HEK293 (cell line): ENCODE measurements at regions not wholly inside any gene's neighbourhood (a gene's known extent, or its start where the extent isn't known, plus 50 kb on each side); places are given as distances from the start of the nearest gene placed in this dataset.

Experiments used
- CTCF ChIA-PET: fragments of 350-600 bp; formaldehyde crosslinking; extraction: SDS; loops from one replicate; lab custom pipeline; 2021; ENCODE audit warnings: antibody characterized with exemption; lab: Yijun Ruan, JAX
- POLR2A ChIA-PET: fragments of 300-600 bp; formaldehyde crosslinking; extraction: SDS; loops from one replicate; lab custom pipeline; 2020; ENCODE audit warnings: antibody characterized with exemption, inconsistent platforms; lab: Yijun Ruan, JAX
- H3K27ac ChIP-seq: fragments of 200-500 bp; sonication (Bioruptor generic); 2 replicates; pipeline ENCODE4 v1.5.1; 2014; ENCODE audit warnings: low read depth, low read length, control low read depth, inconsistent platforms; ENCODE audit errors: extremely low read depth
- H3K36me3 ChIP-seq, 2 experiments: fragments of 200-500 bp in 1 of 2; sonication (Bioruptor generic) in 1 of 2; 1 replicate in 1 of 2; 2 replicates in 1 of 2; pipeline ENCODE4 v1.5.1; 2014 to 2017; ENCODE audit warnings: inconsistent platforms in 2 of 2, low read length in 2 of 2; ENCODE audit not compliant: control insufficient read depth in 2 of 2, insufficient read depth in 1 of 2
- H3K4me1 ChIP-seq: fragments of 200-500 bp; sonication (Bioruptor generic); 2 replicates; pipeline ENCODE4 v1.5.1; 2014; ENCODE audit warnings: mild to moderate bottlenecking, low read length, inconsistent platforms; ENCODE audit not compliant: control insufficient read depth, insufficient read depth
- H3K4me3 ChIP-seq: 2 replicates; pipeline ENCODE4 v1.5.1; 2011; ENCODE audit warnings: low read depth, mild to moderate bottlenecking, control low read depth, low read length, moderate library complexity
- H3K9me3 ChIP-seq: fragments of 200-500 bp; sonication (Bioruptor generic); 2 replicates; pipeline ENCODE4 v1.5.1; 2014; ENCODE audit warnings: low read depth, low read length, inconsistent platforms; ENCODE audit not compliant: control insufficient read depth, insufficient read depth
- AEBP2 ChIP-seq: fragments of 450-650 bp; formaldehyde crosslinking; IDR thresholded peaks from 2 replicates; pipeline ENCODE4 v1.5.1; 2016; ENCODE audit warnings: missing biosample characterization, missing genetic modification characterization, borderline replicate concordance
- BCL6B ChIP-seq: fragments of 450-650 bp; formaldehyde crosslinking; IDR thresholded peaks from 2 replicates; pipeline ENCODE4 v1.5.1; 2017; ENCODE audit warnings: missing biosample characterization, missing genetic modification characterization
- MEIS1 ChIP-seq: sonication (generic); formaldehyde crosslinking; IDR thresholded peaks from 2 replicates; pipeline ENCODE4 v1.8.1; 2022; ENCODE audit warnings: missing genetic modification reagents, mild to moderate bottlenecking, borderline replicate concordance
- PBX3 ChIP-seq: sonication (generic); formaldehyde crosslinking; IDR thresholded peaks from 2 replicates; pipeline ENCODE4 v1.8.1; 2022; ENCODE audit warnings: mild to moderate bottlenecking, moderate library complexity, missing genetic modification reagents
- TRIM28 ChIP-seq: IDR thresholded peaks from 2 replicates; pipeline ENCODE4 v1.6.1; 2011; ENCODE audit warnings: low read length, control low read depth, borderline replicate concordance
- ZBTB10 ChIP-seq: fragments of 450-650 bp; formaldehyde crosslinking; IDR thresholded peaks from 2 replicates; pipeline ENCODE4 v1.5.1; 2016; ENCODE audit warnings: missing biosample characterization, missing genetic modification characterization
- ZNF2 ChIP-seq: fragments of 450-650 bp; formaldehyde crosslinking; IDR thresholded peaks from 2 replicates; pipeline ENCODE4 v1.5.1; 2016; ENCODE audit warnings: missing biosample characterization, missing genetic modification characterization
- ZNF221 ChIP-seq: fragments of 450-650 bp; formaldehyde crosslinking; IDR thresholded peaks from 2 replicates; pipeline ENCODE4 v1.5.1; 2017; ENCODE audit warnings: missing biosample characterization, missing genetic modification characterization, borderline replicate concordance
- ZNF530 ChIP-seq: fragments of 450-650 bp; formaldehyde crosslinking; IDR thresholded peaks from 2 replicates; pipeline ENCODE4 v1.5.1; 2016; ENCODE audit warnings: low read depth, missing biosample characterization, missing genetic modification characterization
- ZNF544 ChIP-seq: fragments of 450-650 bp; formaldehyde crosslinking; IDR thresholded peaks from 2 replicates; pipeline ENCODE4 v1.5.0; 2017; ENCODE audit warnings: missing biosample characterization, missing genetic modification characterization
- ZNF837 ChIP-seq: fragments of 450-650 bp; formaldehyde crosslinking; IDR thresholded peaks from 2 replicates; pipeline ENCODE4 v1.5.1; 2016; ENCODE audit warnings: missing biosample characterization, missing genetic modification characterization
- ZXDB ChIP-seq: fragments of 450-650 bp; formaldehyde crosslinking; IDR thresholded peaks from 2 replicates; pipeline ENCODE4 v1.5.1; 2016; ENCODE audit warnings: missing biosample characterization, missing genetic modification characterization
- TF ChIP-seq, protein P1 (sequence below): fragments of 450-650 bp; formaldehyde crosslinking; IDR thresholded peaks from 2 replicates; pipeline ENCODE4 v1.5.1; 2016; ENCODE audit warnings: missing biosample characterization, missing genetic modification characterization
- TF ChIP-seq, protein P2 (sequence below): fragments of 450-650 bp; formaldehyde crosslinking; IDR thresholded peaks from 2 replicates; pipeline ENCODE4 v1.5.1; 2016; ENCODE audit warnings: missing biosample characterization, missing genetic modification characterization, borderline replicate concordance
- TF ChIP-seq, protein P3 (sequence below): fragments of 450-650 bp; formaldehyde crosslinking; IDR thresholded peaks from 2 replicates; pipeline ENCODE4 v1.5.1; 2017; ENCODE audit warnings: missing biosample characterization, missing genetic modification characterization

- H3K27ac ChIP-seq, result no peak overlapping the region
- no peaks in the 10 kb centered on the region for H3K36me3 ChIP-seq
- ChIA-PET POLR2A (no interaction called here), CTCF (no interaction called here)
- H3K4me1 ChIP-seq, result 0 out of 2 replicates have a peak, but pooled peaks cover 3% of the 10 kb centered on the region
- no peak for TF ChIP-seq ZNF544
- TF ChIP-seq MEIS1, result no peak
- TF ChIP-seq ZNF221 (tag by site-specific recombination), result no peak
- TF ChIP-seq, protein P1, sequence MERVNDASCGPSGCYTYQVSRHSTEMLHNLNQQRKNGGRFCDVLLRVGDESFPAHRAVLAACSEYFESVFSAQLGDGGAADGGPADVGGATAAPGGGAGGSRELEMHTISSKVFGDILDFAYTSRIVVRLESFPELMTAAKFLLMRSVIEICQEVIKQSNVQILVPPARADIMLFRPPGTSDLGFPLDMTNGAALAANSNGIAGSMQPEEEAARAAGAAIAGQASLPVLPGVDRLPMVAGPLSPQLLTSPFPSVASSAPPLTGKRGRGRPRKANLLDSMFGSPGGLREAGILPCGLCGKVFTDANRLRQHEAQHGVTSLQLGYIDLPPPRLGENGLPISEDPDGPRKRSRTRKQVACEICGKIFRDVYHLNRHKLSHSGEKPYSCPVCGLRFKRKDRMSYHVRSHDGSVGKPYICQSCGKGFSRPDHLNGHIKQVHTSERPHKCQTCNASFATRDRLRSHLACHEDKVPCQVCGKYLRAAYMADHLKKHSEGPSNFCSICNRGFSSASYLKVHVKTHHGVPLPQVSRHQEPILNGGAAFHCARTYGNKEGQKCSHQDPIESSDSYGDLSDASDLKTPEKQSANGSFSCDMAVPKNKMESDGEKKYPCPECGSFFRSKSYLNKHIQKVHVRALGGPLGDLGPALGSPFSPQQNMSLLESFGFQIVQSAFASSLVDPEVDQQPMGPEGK (tag by site-specific recombination), result no peak
- TF ChIP-seq, protein P2, sequence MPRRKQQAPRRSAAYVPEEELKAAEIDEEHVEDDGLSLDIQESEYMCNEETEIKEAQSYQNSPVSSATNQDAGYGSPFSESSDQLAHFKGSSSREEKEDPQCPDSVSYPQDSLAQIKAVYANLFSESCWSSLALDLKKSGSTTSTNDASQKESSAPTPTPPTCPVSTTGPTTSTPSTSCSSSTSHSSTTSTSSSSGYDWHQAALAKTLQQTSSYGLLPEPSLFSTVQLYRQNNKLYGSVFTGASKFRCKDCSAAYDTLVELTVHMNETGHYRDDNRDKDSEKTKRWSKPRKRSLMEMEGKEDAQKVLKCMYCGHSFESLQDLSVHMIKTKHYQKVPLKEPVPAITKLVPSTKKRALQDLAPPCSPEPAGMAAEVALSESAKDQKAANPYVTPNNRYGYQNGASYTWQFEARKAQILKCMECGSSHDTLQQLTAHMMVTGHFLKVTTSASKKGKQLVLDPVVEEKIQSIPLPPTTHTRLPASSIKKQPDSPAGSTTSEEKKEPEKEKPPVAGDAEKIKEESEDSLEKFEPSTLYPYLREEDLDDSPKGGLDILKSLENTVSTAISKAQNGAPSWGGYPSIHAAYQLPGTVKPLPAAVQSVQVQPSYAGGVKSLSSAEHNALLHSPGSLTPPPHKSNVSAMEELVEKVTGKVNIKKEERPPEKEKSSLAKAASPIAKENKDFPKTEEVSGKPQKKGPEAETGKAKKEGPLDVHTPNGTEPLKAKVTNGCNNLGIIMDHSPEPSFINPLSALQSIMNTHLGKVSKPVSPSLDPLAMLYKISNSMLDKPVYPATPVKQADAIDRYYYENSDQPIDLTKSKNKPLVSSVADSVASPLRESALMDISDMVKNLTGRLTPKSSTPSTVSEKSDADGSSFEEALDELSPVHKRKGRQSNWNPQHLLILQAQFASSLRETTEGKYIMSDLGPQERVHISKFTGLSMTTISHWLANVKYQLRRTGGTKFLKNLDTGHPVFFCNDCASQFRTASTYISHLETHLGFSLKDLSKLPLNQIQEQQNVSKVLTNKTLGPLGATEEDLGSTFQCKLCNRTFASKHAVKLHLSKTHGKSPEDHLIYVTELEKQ (tag by site-specific recombination), result no peak
- no peak for TF ChIP-seq AEBP2 (tag by site-specific recombination)
- TF ChIP-seq ZNF530, result no peak
- no peak for TF ChIP-seq ZNF837 (tag by site-specific recombination)
- no peak for TF ChIP-seq PBX3 (CRISPR knock-in tag)
- TF ChIP-seq, protein P3, sequence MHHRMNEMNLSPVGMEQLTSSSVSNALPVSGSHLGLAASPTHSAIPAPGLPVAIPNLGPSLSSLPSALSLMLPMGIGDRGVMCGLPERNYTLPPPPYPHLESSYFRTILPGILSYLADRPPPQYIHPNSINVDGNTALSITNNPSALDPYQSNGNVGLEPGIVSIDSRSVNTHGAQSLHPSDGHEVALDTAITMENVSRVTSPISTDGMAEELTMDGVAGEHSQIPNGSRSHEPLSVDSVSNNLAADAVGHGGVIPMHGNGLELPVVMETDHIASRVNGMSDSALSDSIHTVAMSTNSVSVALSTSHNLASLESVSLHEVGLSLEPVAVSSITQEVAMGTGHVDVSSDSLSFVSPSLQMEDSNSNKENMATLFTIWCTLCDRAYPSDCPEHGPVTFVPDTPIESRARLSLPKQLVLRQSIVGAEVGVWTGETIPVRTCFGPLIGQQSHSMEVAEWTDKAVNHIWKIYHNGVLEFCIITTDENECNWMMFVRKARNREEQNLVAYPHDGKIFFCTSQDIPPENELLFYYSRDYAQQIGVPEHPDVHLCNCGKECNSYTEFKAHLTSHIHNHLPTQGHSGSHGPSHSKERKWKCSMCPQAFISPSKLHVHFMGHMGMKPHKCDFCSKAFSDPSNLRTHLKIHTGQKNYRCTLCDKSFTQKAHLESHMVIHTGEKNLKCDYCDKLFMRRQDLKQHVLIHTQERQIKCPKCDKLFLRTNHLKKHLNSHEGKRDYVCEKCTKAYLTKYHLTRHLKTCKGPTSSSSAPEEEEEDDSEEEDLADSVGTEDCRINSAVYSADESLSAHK (tag by site-specific recombination), result no peak
- TF ChIP-seq ZNF2 (tag by site-specific recombination), result no peak
- no peak for TF ChIP-seq ZBTB10 (tag by site-specific recombination)
- TF ChIP-seq TRIM28, result no peak
- TF ChIP-seq BCL6B, result no peak
- TF ChIP-seq ZXDB (tag by site-specific recombination), result no peak
- H3K9me3 ChIP-seq, result no peaks in the 10 kb centered on the region
- no peak overlapping the region for H3K4me3 ChIP-seq
Measured at GRCh38 chr5:135119481-135119880, 85.5 kb upstream of the PITX1 start.
